NT2/D1 (cell line): ENCODE measurements at regions not wholly inside any gene's neighbourhood (a gene's known extent, or its start where the extent isn't known, plus 50 kb on each side); places are given as distances from the start of the nearest gene placed in this dataset.

Experiments used
- YY1 ChIP-seq: IDR thresholded peaks from 2 replicates; pipeline ENCODE4 v1.6.1; 2011; ENCODE audit not compliant: insufficient read length, insufficient read depth
- ZNF274 ChIP-seq: IDR thresholded peaks from 2 replicates; pipeline ENCODE4 v1.6.1; 2011; ENCODE audit warnings: mild to moderate bottlenecking, low read depth, low read length

DNA sequence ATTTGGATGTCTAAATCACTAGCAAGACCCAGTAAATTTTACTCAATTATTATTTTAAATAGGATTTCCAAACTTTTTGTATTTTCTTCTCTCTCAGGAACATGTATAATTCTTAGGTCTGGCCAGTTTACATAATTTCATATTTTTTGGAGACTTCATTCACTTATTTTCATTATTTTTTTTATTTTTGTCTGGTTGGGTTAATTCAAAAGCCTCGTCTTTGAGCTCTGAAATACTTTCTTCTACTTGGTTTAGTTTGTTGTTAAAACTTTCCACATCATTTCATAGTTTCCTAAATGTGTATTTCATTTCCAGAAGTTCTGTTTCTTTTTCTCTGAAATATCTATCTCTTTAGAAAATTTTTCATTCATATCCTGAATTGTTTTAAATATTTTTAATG is 322.9 kb upstream of the SPRY2 start:
- TF ChIP-seq ZNF274 (no peak), YY1 (no peak)
